HepG2 (cell line): ENCODE measurements at regions not wholly inside any gene's neighbourhood (a gene's known extent, or its start where the extent isn't known, plus 50 kb on each side); places are given as distances from the start of the nearest gene placed in this dataset.
A peak's percentile ranks its signal among the peaks of the same experiment; 100 is the strongest.

Source experiments
- FOXA1 ChIP-seq, 2 experiments: fragments of 450-650 bp in 1 of 2; sonication (generic) in 1 of 2; formaldehyde crosslinking in 1 of 2; IDR thresholded peaks; 2 replicates each; pipeline versions ENCODE4 v1.4.0 to v1.6.1; 2016 to 2020; ENCODE audit warnings: missing genetic modification reagents in 1 of 2
- GATAD2A ChIP-seq: IDR thresholded peaks from 2 replicates; pipeline ENCODE4 v1.6.1; 2016
- HMG20A ChIP-seq: IDR thresholded peaks from 2 replicates; pipeline ENCODE4 v1.6.1; 2016; ENCODE audit warnings: borderline replicate concordance
- HNRNPK ChIP-seq: fragments of 200-400 bp; formaldehyde crosslinking; IDR thresholded peaks from 2 replicates; pipeline ENCODE4 v1.6.1; 2018; ENCODE audit warnings: low read length, low read depth, moderate library complexity, mild to moderate bottlenecking; ENCODE audit not compliant: poor library complexity, severe bottlenecking
- KDM4B ChIP-seq: sonication (generic); formaldehyde crosslinking; IDR thresholded peaks from 2 replicates; pipeline ENCODE4 v1.4.0; 2020; ENCODE audit warnings: missing genetic modification reagents
- KLF15 ChIP-seq: sonication (generic); formaldehyde crosslinking; IDR thresholded peaks from 2 replicates; pipeline ENCODE4 v1.8.1; 2023; ENCODE audit warnings: borderline replicate concordance, mild to moderate bottlenecking, inconsistent platforms, missing genetic modification reagents, mixed read lengths
- NR1H2 ChIP-seq: sonication (generic); formaldehyde crosslinking; IDR thresholded peaks from 2 replicates; pipeline ENCODE4 v1.8.1; 2022; ENCODE audit warnings: low read depth, missing genetic modification reagents, borderline replicate concordance
- NR2F6 ChIP-seq, 2 experiments: IDR thresholded peaks; 2 replicates each; pipeline ENCODE4 v1.6.1; 2016; ENCODE audit warnings: antibody characterized with exemption in 1 of 2, mild to moderate bottlenecking in 1 of 2
- PHF20 ChIP-seq: sonication (generic); formaldehyde crosslinking; IDR thresholded peaks from 2 replicates; pipeline ENCODE4 v1.5.0; 2020; ENCODE audit warnings: mild to moderate bottlenecking, missing genetic modification reagents
- PHF5A ChIP-seq: IDR thresholded peaks from one replicate; pipeline ENCODE4 v1.6.1; 2018; ENCODE audit warnings: low read depth, missing genetic modification reagents; ENCODE audit not compliant: unreplicated experiment
- PRMT3 ChIP-seq: sonication (generic); formaldehyde crosslinking; IDR thresholded peaks from 2 replicates; pipeline ENCODE4 v1.8.1; 2022; ENCODE audit warnings: low read depth, mild to moderate bottlenecking, moderate library complexity, missing genetic modification reagents, borderline replicate concordance
- RAD21 ChIP-seq: fragments of 450-650 bp; formaldehyde crosslinking; IDR thresholded peaks from 2 replicates; pipeline ENCODE4 v1.5.0; 2020; ENCODE audit warnings: mild to moderate bottlenecking
- RXRA ChIP-seq: sonication (generic); formaldehyde crosslinking; IDR thresholded peaks from 2 replicates; pipeline ENCODE4 v1.5.1; 2020; ENCODE audit warnings: missing genetic modification reagents
- SSRP1 ChIP-seq: IDR thresholded peaks from 2 replicates; pipeline ENCODE4 v1.6.1; 2016; ENCODE audit warnings: control low read depth
- TAF15 ChIP-seq: fragments of 200-400 bp; formaldehyde crosslinking; IDR thresholded peaks from one replicate; pipeline ENCODE4 v1.6.1; 2018; ENCODE audit warnings: mild to moderate bottlenecking, low read depth, low read length; ENCODE audit not compliant: poor library complexity, severe bottlenecking
- TOE1 ChIP-seq: sonication (generic); formaldehyde crosslinking; IDR thresholded peaks from 2 replicates; pipeline ENCODE4 v1.4.0; 2020; ENCODE audit warnings: mild to moderate bottlenecking, missing genetic modification reagents
- WIZ ChIP-seq: sonication (generic); formaldehyde crosslinking; IDR thresholded peaks from 2 replicates; pipeline ENCODE4 v1.5.1; 2020; ENCODE audit warnings: mild to moderate bottlenecking, missing genetic modification reagents
- ZNF138 ChIP-seq: sonication (generic); formaldehyde crosslinking; IDR thresholded peaks from 2 replicates; pipeline ENCODE4 v1.5.0; 2020; ENCODE audit warnings: mild to moderate bottlenecking, low read depth, missing genetic modification reagents
- ZNF432 ChIP-seq: sonication (generic); formaldehyde crosslinking; IDR thresholded peaks from 2 replicates; pipeline ENCODE4 v1.5.0; 2020; ENCODE audit warnings: missing genetic modification reagents, mild to moderate bottlenecking, borderline replicate concordance
- ZNF550 ChIP-seq: sonication (generic); formaldehyde crosslinking; IDR thresholded peaks from 2 replicates; pipeline ENCODE4 v1.4.0; 2020; ENCODE audit warnings: mild to moderate bottlenecking, missing genetic modification reagents, borderline replicate concordance
- ZNF672 ChIP-seq: sonication (generic); formaldehyde crosslinking; IDR thresholded peaks from 2 replicates; pipeline ENCODE4 v1.8.1; 2022; ENCODE audit warnings: missing genetic modification reagents
- ZNF674 ChIP-seq: sonication (generic); formaldehyde crosslinking; IDR thresholded peaks from 2 replicates; pipeline ENCODE4 v1.5.0; 2020; ENCODE audit warnings: low read depth, mild to moderate bottlenecking, missing genetic modification reagents
- ZNF766 ChIP-seq: sonication (generic); formaldehyde crosslinking; IDR thresholded peaks from 2 replicates; pipeline ENCODE4 v1.5.0; 2020; ENCODE audit warnings: missing genetic modification reagents, borderline replicate concordance
- ZSCAN22 ChIP-seq: sonication (generic); formaldehyde crosslinking; IDR thresholded peaks from 2 replicates; pipeline ENCODE4 v1.4.0; 2020; ENCODE audit warnings: mild to moderate bottlenecking, missing genetic modification reagents
- TF ChIP-seq, protein P1 (sequence below): sonication (generic); formaldehyde crosslinking; IDR thresholded peaks from 2 replicates; pipeline ENCODE4 v1.8.1; 2023; ENCODE audit warnings: mild to moderate bottlenecking, missing genetic modification reagents
- TF ChIP-seq, protein P2 (sequence below): sonication (generic); formaldehyde crosslinking; IDR thresholded peaks from 2 replicates; pipeline ENCODE4 v1.5.0; 2020; ENCODE audit warnings: missing genetic modification reagents

DNA sequence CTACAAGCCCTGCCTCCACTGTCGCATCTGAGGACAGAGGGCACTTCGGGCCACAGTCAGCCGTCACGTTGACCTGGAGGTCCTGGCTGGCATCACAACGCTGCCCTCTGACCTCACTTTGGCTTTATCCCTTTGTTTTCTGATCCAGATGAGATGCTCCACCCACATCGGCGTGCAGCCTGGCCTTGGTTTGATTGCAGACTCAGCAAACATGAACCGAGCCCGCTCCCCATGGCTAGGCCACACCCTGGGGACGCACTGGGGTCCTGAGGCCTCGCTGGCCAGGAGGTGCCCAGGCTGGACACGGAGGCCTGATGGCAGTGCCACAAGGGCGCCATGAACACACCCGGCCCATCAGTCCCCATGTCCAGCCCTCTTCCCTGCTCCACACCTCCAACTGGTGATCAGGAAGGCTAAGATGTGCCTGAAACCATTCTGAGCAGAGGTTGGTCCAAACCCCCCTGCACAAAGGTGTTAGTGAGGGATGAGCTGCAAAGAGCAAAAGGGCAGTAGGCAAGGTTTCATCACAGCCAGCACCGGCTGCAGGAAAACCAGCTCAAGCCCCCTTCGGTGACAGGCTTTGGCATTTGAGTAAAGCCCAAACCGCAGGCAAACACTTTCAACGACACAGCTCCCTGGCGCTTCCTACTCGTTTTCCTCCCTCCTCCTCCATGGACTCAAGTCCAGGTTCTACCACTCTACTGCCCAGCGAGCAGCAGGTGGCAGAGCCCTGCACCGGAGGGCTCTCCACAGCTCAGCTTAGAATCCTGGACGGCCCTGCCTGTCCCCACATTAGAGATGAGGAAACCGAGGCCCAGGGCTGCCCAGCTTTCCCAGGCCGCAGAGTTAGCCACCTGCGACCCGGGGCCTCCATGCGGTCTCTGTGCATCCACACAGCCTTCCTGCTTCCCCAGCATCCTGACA lies 165.8 kb downstream of the NUP210 start (continued):
- TF ChIP-seq ZNF766 (CRISPR knock-in tag) (no peak), ZNF550 (CRISPR knock-in tag) (no peak), TAF15 (no peak), NR2F6 (IDR thresholded peaks at IDR 0.05) (peak; percentile 97), NR2F6 (CRISPR knock-in tag; IDR thresholded peaks at IDR 0.05) (peak; percentile 97), ZNF138 (CRISPR knock-in tag) (no peak), ZSCAN22 (CRISPR knock-in tag) (no peak), ZNF432 (CRISPR knock-in tag) (no peak), PRMT3 (CRISPR knock-in tag) (no peak), RAD21 (CRISPR knock-in tag) (peak; percentile 69), GATAD2A (CRISPR knock-in tag) (peak; percentile 71), PHF20 (CRISPR knock-in tag) (0 out of 2 replicates have a peak, but pooled peaks have one; percentile 37), PHF5A (CRISPR knock-in tag) (no peak), RXRA (CRISPR knock-in tag) (peak; percentile 98), NR1H2 (CRISPR knock-in tag) (0 out of 2 replicates have a peak, but pooled peaks have one; percentile 20), HNRNPK (no peak), ZNF674 (CRISPR knock-in tag) (no peak), TOE1 (no peak), KDM4B (CRISPR knock-in tag) (no peak), WIZ (CRISPR knock-in tag) (no peak), HMG20A (peak; percentile 62; the same call in 1 of the 2 replicates), SSRP1 (CRISPR knock-in tag) (no peak), FOXA1 (IDR thresholded peaks at IDR 0.05) (no peak), FOXA1 (CRISPR knock-in tag; IDR thresholded peaks at IDR 0.05) (peak; percentile 49; the same call in 1 of the 2 replicates), KLF15 (no peak), ZNF672 (CRISPR knock-in tag) (no peak)
- TF ChIP-seq, protein P1, sequence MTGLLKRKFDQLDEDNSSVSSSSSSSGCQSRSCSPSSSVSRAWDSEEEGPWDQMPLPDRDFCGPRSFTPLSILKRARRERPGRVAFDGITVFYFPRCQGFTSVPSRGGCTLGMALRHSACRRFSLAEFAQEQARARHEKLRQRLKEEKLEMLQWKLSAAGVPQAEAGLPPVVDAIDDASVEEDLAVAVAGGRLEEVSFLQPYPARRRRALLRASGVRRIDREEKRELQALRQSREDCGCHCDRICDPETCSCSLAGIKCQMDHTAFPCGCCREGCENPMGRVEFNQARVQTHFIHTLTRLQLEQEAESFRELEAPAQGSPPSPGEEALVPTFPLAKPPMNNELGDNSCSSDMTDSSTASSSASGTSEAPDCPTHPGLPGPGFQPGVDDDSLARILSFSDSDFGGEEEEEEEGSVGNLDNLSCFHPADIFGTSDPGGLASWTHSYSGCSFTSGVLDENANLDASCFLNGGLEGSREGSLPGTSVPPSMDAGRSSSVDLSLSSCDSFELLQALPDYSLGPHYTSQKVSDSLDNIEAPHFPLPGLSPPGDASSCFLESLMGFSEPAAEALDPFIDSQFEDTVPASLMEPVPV (CRISPR knock-in tag) = peak; percentile 46; the same call in 1 of the 2 replicates
- TF ChIP-seq, protein P2, sequence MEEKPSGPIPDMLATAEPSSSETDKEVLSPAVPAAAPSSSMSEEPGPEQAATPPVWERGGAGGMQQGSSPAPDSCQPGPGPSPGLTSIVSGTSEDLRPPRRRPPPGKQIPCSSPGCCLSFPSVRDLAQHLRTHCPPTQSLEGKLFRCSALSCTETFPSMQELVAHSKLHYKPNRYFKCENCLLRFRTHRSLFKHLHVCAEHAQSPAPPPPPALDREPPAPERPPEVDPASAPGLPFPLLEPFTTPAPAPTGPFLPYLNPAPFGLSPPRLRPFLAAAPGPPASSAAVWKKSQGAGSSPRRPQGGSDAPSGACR (CRISPR knock-in tag) = no peak
